OCI-LY3 (cell line): ENCODE measurements at regions not wholly inside any gene's neighbourhood (a gene's known extent, or its start where the extent isn't known, plus 50 kb on each side); places are given as distances from the start of the nearest gene placed in this dataset.

Experiments
- H2AFZ ChIP-seq: fragments of 200-600, 300-600 bp; shearing (Covaris generic); 2 replicates; pipeline ENCODE4 v1.6.0; 2014; ENCODE audit warnings: antibody characterized with exemption, low read depth, low read length
- H3K27ac ChIP-seq: fragments of 200-600, 300-600 bp; sonication (generic); 2 replicates; pipeline ENCODE4 v1.5.1; 2014; ENCODE audit warnings: mild to moderate bottlenecking, low read length, moderate library complexity, mixed read lengths
- H3K27me3 ChIP-seq: fragments of 200-600, 300-600 bp; sonication (generic); 2 replicates; pipeline ENCODE4 v1.6.1; 2014; ENCODE audit warnings: low read depth, low read length, mixed read lengths
- H3K36me3 ChIP-seq: fragments of 200-600, 300-600 bp; sonication (generic); replicated peaks from 2 replicates; pipeline ENCODE3; 2014; ENCODE audit warnings: low read depth, low read length, mixed read lengths
- H3K4me1 ChIP-seq: fragments of 300-600, 200-600 bp; sonication (generic); 2 replicates; pipeline ENCODE4 v1.6.1; 2014; ENCODE audit warnings: low read length, mixed read lengths
- H3K4me2 ChIP-seq: fragments of 200-600, 300-600 bp; sonication (generic); 2 replicates; pipeline ENCODE4 v1.6.1; 2014; ENCODE audit warnings: low read length, mixed read lengths
- H3K4me3 ChIP-seq: fragments of 300-600, 200-600 bp; sonication (generic); 2 replicates; pipeline ENCODE4 v1.5.1; 2014; ENCODE audit warnings: antibody characterized with exemption, mild to moderate bottlenecking, low read length, moderate library complexity
- H3K79me2 ChIP-seq: fragments of 300-600, 200-600 bp; shearing (Covaris generic); 2 replicates; pipeline ENCODE4 v1.6.1; 2014; ENCODE audit warnings: mild to moderate bottlenecking, low read length, mixed read lengths
- H3K9ac ChIP-seq: fragments of 300-600, 200-600 bp; shearing (Covaris generic); 2 replicates; pipeline ENCODE4 v1.6.0; 2014; ENCODE audit warnings: mild to moderate bottlenecking, low read length, moderate library complexity
- H3K9me3 ChIP-seq: fragments of 200-600, 300-600 bp; shearing (Covaris generic); 2 replicates; pipeline ENCODE4 v1.6.1; 2014; ENCODE audit warnings: low read length, mixed read lengths; ENCODE audit not compliant: insufficient read depth
- H4K20me1 ChIP-seq: fragments of 200-600, 300-600 bp; sonication (generic); 2 replicates; pipeline ENCODE4 v1.6.1; 2016; ENCODE audit warnings: low read length, mixed read lengths; ENCODE audit not compliant: insufficient read depth
- CTCF ChIP-seq: fragments of 200-600, 300-600 bp; sonication (generic); IDR thresholded peaks from 2 replicates; pipeline ENCODE4 v1.5.1; 2014; ENCODE audit warnings: antibody characterized with exemption, low read length, low read depth
- EZH2phosphoT487 ChIP-seq: fragments of 200-600 bp; shearing (Covaris generic); IDR thresholded peaks from 2 replicates; pipeline ENCODE4 v1.6.1; 2018; ENCODE audit warnings: antibody characterized with exemption, mixed run types, low read depth

GRCh38 chr4:34572026-34572425 is 1672.3 kb downstream of the ARAP2 start:
- H2AFZ ChIP-seq, result no peak overlapping the region
- no peaks in the 10 kb centered on the region for H3K9me3 ChIP-seq
- H3K4me1 ChIP-seq, result no peaks in the 10 kb centered on the region
- H4K20me1 ChIP-seq, result no peaks in the 10 kb centered on the region
- no peaks in the 10 kb centered on the region for H3K27me3 ChIP-seq
- no peak overlapping the region for H3K27ac ChIP-seq
- H3K36me3 ChIP-seq, result no peaks in the 10 kb centered on the region
- TF ChIP-seq EZH2phosphoT487, result no peak
- no peak for TF ChIP-seq CTCF
- no peaks in the 10 kb centered on the region for H3K79me2 ChIP-seq
- H3K4me3 ChIP-seq, result no peak overlapping the region
- H3K4me2 ChIP-seq, result no peak overlapping the region
- H3K9ac ChIP-seq, result no peak overlapping the region

- Histone ChIP-seq H3K27ac (no peak overlapping the region), H3K4me2 (no peak overlapping the region), H3K9ac (no peak overlapping the region), H3K4me3 (no peak overlapping the region), H4K20me1 (no peaks in the 10 kb centered on the region), H3K79me2 (no peaks in the 10 kb centered on the region), H2AFZ (no peak overlapping the region), H3K4me1 (no peaks in the 10 kb centered on the region), H3K9me3 (no peaks in the 10 kb centered on the region), H3K27me3 (no peaks in the 10 kb centered on the region), H3K36me3 (no peaks in the 10 kb centered on the region)
- TF ChIP-seq EZH2phosphoT487 (no peak), CTCF (no peak)
Observed at GRCh38 chr4:34615315-34615714, 1629.0 kb downstream of the ARAP2 start.

GRCh38 chr4:34619531-34620162 is 1624.7 kb downstream of the ARAP2 start:
- H3K4me2 ChIP-seq, result no peak overlapping the region

GRCh38 chr4:34628471-34628870 is 1615.8 kb downstream of the ARAP2 start:
- no peak for TF ChIP-seq CTCF
- TF ChIP-seq EZH2phosphoT487, result no peak
- no peaks in the 10 kb centered on the region for H3K27me3 ChIP-seq
- no peaks in the 10 kb centered on the region for H3K9me3 ChIP-seq
- no peak overlapping the region for H3K4me2 ChIP-seq
- H2AFZ ChIP-seq, result no peak overlapping the region
- no peaks in the 10 kb centered on the region for H4K20me1 ChIP-seq
- H3K9ac ChIP-seq, result no peak overlapping the region
- no peak overlapping the region for H3K27ac ChIP-seq
- H3K79me2 ChIP-seq, result no peaks in the 10 kb centered on the region
- no peaks in the 10 kb centered on the region for H3K36me3 ChIP-seq
- no peaks in the 10 kb centered on the region for H3K4me1 ChIP-seq
- H3K4me3 ChIP-seq, result no peak overlapping the region

More at GRCh38 chr4:34619531-34620162, 1624.7 kb downstream of the ARAP2 start:
- H3K36me3 ChIP-seq, result no peaks in the 10 kb centered on the region
- H3K9ac ChIP-seq, result no peak overlapping the region
- H4K20me1 ChIP-seq, result no peaks in the 10 kb centered on the region
- no peak overlapping the region for H2AFZ ChIP-seq
- H3K27me3 ChIP-seq, result no peaks in the 10 kb centered on the region
- no peaks in the 10 kb centered on the region for H3K9me3 ChIP-seq
- TF ChIP-seq CTCF (no peak), EZH2phosphoT487 (no peak)
- no peaks in the 10 kb centered on the region for H3K4me1 ChIP-seq
- no peaks in the 10 kb centered on the region for H3K79me2 ChIP-seq
- no peak overlapping the region for H3K27ac ChIP-seq
- H3K4me3 ChIP-seq, result no peak overlapping the region
